Cortex of kidney (tissue), 1 donor: ENCODE measurements at regions not wholly inside any gene's neighbourhood (a gene's known extent, or its start where the extent isn't known, plus 50 kb on each side); places are given as distances from the start of the nearest gene placed in this dataset.

Experiments used
- DNase-seq: peaks from one replicate; lab custom pipeline; 2025; lab: John Stamatoyannopoulos, UW

- DNase-seq = no peak
Measured at GRCh38 chr3:72396899-72397298, 451.3 kb downstream of the SHQ1 start.

DNA sequence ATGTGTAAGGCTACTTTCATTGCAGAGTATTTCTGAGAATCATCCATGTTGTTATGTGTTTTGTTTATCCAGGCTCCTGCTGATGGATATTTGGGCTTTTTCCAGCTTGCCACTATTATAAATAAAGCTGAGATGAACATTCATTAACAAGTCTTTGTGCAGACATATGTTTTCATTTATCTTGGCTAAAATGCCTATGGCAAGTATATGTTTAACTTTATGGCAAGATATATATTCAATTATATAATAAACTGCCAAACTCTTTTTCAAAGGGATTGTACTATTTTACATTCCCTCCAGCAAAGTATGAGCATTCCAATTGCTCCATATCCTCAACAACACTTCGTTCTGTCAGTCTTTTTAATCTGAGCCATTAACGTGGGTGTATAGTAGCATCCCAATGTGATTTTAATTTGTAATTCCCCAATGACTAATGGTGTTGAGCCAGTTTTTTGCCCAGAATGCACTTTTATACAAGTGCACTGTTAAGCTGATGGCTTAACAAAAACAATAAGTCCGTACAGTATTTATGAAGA lies 452.4 kb downstream of the SHQ1 start:
- DNase-seq = no peak

DNA sequence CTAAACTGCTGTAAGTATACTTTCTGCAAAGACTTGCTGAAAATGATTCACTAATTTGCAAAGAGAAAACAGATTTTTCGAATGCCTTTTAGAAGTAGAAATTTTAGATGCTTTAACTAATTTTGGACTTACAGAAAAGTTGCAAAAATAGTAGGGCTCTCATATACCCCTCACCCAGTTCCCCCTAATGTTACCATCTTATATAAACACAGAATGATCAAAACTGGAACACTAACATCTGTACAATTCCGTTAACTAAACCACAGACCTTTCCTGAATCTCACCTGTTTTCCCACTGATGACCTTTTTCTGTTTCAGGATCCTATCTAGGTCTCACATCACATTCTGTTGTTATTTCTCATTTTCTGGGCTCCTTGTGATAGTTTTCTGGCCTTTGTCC lies 454.8 kb downstream of the SHQ1 start:
- DNase-seq = no peak

DNA sequence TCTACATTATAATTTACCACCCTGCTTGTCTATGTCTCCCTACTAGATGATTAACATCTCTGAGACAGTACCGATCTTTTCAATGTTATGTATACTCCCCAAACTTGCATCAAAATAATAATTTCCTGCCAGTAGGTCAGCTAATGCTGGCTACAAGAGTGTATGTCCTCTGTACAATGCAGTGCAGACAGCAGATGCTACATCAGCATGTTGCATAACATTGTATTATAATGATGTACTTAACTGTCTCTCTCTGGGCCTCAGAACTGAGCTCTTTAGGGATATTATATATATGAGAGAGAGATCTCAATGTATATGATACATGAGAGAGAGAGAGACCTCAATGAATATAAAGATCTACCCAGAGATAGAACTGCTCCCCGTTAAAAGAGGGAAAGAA lies 456.6 kb downstream of the SHQ1 start:
- no peak for DNase-seq

- no peak for DNase-seq
Measured at GRCh38 chr3:72390841-72391240, 457.4 kb downstream of the SHQ1 start.

- DNase-seq = no peak
Measured at GRCh38 chr3:72388644-72389043, 459.6 kb downstream of the SHQ1 start.

GRCh38 chr3:72388117-72388516 lies 460.1 kb downstream of the SHQ1 start:
- DNase-seq = no peak

DNA sequence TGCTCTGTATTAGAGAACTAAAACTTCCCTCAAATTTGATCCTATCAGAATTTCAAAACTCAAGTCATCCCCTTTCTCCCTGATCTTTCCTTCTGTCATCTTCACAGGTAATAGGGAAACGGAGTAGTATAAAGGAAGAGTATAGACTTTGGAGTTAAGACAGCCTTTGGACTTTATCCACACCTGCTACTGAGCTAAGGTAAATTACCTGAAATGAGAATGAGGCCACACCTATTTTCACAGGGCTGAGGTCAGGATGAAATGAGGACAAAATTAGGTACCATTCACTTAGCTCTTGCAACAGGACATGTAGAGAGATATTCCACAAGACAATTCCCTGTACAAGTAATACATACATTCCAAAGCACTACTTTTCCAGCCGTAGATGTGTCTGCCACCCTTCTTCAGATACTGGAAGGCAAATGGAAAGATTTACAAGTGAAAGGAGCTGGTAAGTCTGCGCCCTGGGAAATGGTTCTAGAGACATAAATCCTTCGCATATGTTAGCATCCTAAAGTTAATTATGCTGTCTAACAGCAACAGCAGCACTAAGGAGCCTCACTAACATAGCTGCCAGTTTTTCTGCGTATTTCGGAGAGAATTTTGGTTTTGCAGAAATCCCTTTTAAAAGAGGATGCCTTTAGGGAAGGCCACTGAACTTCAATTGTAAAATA lies 461.8 kb downstream of the SHQ1 start:
- DNase-seq = no peak

DNA sequence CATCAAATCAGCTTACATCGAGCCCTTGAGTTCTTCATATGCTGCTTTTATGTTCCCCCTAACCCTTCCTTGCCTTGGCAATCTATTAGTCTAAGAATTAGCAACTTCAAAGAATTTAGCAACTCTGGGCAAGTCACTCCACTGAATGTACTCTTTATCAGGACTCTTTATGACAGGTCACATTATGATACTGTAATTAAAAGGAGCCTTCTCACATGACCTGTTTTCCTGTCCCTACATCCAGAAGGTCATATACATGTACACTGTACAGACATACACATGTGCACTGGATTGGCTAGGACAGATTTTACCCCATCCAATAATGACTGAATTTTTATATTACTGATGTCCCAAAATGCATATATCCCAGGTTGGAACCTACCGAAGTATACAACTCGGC lies 463.1 kb downstream of the SHQ1 start:
- no peak for DNase-seq

- DNase-seq = no peak
Measured at GRCh38 chr3:72384602-72385001, 463.6 kb downstream of the SHQ1 start.

- no peak for DNase-seq
Measured at GRCh38 chr3:72383883-72384282, 464.4 kb downstream of the SHQ1 start.

GRCh38 chr3:72383230-72383629 lies 465.0 kb downstream of the SHQ1 start:
- DNase-seq = no peak

DNA sequence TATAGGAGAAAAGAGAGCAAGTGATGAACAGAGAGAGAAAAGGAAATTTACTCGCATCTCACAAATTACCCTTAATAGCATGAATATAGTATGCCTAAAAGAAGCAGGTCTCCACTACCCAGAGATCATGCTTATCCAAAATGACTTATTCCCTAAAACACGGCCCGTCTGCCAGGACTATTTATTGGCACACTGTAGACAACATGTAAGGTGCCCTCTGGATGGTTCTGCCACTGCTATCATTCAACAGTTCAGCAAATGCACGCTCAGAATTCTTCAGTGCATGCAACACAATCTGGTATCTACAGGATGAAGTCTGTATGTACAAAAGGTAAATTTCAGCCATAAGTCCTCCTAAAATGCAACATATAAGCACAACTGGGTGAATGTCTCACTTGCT lies 465.8 kb downstream of the SHQ1 start:
- no peak for DNase-seq

GRCh38 chr3:72381584-72381983 lies 466.7 kb downstream of the SHQ1 start:
- no peak for DNase-seq

GRCh38 chr3:72380711-72381493 lies 467.3 kb downstream of the SHQ1 start:
- DNase-seq = no peak

DNA sequence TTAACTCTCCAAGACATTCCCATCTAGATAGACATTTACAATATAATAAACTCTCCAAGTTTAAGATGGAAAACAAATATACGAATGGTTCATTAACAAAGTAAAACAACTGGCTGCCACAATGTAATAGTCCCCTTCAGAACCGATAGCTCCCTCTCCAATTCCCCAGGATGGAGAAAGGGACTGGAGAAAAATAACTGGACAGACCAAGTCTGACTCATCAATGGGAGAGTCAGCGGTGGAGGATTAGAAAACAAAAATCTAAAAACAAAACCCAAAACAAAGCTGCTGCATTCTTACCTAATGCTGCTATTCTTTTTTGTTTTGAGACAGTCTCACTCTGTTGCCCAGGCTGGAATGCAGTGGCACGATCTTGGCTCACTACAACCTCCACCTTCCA lies 468.1 kb downstream of the SHQ1 start:
- no peak for DNase-seq

DNA sequence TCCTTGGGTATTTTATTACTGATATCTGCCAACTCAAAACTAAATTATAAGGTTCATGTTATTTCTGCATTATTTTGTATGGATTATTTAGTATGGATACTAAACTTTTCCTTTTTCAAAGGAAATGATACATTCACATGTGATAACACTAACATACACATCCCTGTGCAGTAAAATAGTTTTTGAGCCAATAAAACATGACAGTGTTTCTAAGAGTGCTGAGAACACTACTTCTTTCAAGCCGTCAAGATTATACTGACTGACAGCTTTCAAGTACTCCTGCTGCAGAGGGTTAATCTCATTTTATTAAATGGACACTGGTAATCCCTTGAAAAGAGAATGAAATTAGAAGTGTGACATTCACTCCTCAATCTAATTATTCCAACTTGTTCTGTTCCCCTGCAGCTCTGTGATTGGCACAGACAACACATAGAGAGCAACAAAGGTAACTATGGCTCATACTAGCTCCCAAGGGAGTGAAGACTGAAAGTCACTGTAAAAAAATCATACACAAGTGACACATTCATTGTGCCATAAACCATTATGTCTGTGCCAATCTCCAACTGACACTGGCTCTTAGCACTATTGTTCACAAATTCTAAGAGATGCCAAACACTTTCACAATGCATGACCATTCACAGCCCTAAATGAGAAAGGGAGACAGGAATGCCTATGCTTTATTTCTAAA lies 468.6 kb downstream of the SHQ1 start:
- no peak for DNase-seq

DNA sequence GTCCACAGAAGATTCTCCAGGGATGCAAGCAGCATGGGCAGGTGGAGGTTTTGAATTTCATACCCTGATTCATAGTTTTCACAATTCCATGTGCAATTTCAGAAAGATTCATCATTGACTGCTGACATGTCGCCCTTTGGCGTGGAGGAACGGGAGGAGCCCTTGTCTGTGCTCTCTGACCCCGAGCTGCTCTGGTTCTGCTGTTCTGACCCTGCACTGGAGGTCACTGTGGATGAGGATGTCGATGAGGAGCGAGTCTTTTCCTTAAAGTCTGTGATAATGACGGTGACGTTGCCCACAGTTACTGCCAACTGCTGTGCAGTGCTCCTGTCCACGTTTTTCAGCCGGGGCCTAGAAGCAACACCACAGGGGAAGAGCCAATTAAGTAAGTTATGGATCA lies 470.0 kb downstream of the SHQ1 start:
- no peak for DNase-seq

DNA sequence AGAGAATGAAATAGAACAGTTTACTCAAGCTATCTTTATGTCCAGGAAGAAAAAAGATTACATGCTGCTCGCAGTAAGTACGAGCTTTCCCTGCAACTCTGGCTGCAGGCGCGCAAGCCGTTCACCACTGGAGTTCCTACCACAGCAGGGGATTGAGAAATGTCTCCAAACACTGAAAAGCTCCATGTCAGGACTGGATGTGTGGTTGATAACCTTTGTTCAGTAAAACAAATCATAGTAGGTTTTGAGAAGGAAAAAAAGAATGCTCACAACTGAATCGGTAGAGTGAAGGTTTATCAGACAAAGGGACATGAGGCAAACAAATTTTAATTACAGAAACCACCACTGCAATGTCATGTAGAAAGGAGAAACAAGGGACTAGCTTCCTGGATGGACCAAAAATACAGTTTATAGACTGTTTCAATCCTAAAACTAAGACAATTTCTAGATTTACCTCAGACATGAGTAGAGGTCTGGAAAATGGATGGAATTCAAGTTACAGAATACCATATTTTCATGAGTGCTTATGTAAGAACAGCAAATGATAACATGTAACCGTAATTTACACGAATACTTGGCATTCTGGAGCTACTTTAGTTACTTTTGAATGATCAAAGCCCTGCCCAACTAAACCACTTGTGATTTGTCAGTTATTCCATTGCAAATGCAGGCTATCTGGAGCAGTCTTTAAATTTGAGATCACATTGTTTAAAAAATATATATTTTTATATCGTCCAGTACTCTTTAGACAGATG lies 471.1 kb downstream of the SHQ1 start:
- no peak for DNase-seq

DNA sequence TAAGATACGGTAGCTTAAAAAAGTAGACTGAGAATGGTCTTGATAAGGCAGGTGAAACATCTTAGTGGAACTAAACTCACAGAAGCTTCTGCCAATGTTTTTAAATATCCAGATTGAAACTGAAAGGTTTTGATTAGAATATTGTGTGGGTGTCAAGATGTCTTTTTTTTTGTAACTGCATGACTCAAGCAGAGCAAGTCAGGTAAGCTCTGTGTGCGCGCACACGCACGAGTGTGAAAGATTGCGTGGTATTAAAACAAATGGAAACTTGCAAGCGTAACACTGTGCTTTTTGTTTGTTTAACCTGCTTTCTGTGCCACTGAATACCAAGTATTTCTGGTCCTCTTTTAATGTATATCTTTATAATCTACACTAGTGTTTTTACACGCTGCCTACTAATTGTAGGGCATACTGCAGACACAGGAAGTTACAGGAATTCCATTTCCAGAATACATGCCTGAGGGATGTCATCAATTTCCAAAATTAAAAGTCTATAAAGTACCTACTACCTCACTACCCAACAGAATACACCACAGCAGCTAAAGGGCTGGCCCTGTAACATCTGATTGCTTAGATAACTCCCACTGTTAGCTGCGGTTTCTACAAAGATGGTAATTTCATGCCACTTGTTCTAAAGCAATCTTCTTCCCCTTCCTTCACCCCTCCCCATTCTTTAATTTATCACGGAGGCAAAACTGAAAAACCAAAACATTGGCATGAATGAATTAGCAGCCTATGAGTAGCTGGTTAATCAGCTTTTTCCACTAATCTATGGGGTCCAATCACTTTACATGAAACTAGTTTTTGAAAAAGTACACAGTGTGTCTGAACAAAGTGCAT lies 472.8 kb downstream of the SHQ1 start:
- DNase-seq = no peak

DNA sequence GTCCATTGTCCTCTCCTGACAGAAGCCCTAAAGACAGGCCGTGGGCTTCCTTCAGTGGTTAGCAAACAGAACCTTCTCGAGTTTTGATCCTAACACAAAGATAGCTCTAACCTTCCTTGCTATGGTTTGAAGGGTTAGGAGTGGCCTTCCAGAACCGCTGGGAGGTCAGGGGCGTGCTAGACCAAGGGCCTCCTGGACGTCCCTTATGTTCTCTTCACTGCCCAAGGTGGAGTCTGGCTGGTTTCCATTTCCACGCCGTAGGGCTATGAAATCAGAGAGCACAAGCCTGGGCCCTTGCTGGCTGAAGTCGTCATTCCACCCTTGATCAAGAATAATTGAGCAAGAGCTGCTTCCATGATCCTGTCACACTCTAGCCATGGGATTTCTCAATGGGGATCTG lies 475.1 kb downstream of the SHQ1 start:
- no peak for DNase-seq
